Astrocyte of the spinal cord (primary cell): ENCODE measurements at regions not wholly inside any gene's neighbourhood (a gene's known extent, or its start where the extent isn't known, plus 50 kb on each side); places are given as distances from the start of the nearest gene placed in this dataset.
"Not testable (repeated sequence)": the region's sequence is repeated elsewhere in the genome, so short reads cannot be mapped to it uniquely, and the experiment has no call there.

Experiments used
- DNase-seq: peaks from one replicate; pipeline ENCODE4 v3.0.0; 2011; ENCODE audit warnings: low read depth, low spot score
- H3K4me3 ChIP-seq: 2 replicates; pipeline ENCODE4 v1.5.1; 2011; ENCODE audit warnings: low read depth, mild to moderate bottlenecking, low read length, moderate library complexity
- in situ Hi-C: cut with HindIII; loops from 2 replicates; pipeline ENCODE4 v1.10.0; 2017; ENCODE audit warnings: low sequenced_read_pairs
- TF ChIP-seq, protein P1 (sequence below): IDR thresholded peaks from 2 replicates; pipeline ENCODE4 v1.5.1; 2012; ENCODE audit warnings: low read depth, mild to moderate bottlenecking, low read length, inconsistent platforms

DNA sequence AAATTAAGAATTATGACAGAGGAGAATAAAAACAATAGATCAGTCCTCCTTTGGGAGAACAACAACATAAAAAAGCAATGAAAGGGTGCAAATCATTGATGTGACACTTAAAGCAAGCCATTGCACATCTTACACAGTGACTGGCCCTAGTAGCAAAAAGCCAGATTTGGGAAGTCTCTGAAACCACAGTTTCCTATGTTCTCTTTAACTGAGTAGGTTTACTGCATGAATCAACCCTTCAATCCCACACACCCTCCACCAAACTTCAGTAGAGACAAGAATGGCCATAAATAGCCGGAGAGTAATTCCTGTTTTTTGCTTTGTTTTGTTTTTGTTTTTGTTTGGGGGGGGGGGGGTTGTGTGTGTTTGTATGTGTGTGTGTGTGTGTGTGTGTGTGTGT is 180.8 kb downstream of the VEGFC start:
- TF ChIP-seq, protein P1, sequence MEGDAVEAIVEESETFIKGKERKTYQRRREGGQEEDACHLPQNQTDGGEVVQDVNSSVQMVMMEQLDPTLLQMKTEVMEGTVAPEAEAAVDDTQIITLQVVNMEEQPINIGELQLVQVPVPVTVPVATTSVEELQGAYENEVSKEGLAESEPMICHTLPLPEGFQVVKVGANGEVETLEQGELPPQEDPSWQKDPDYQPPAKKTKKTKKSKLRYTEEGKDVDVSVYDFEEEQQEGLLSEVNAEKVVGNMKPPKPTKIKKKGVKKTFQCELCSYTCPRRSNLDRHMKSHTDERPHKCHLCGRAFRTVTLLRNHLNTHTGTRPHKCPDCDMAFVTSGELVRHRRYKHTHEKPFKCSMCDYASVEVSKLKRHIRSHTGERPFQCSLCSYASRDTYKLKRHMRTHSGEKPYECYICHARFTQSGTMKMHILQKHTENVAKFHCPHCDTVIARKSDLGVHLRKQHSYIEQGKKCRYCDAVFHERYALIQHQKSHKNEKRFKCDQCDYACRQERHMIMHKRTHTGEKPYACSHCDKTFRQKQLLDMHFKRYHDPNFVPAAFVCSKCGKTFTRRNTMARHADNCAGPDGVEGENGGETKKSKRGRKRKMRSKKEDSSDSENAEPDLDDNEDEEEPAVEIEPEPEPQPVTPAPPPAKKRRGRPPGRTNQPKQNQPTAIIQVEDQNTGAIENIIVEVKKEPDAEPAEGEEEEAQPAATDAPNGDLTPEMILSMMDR, result no peak
- no peak overlapping the region for H3K4me3 ChIP-seq
- no peak for DNase-seq
- in situ Hi-C loops, result no loop called here

DNA sequence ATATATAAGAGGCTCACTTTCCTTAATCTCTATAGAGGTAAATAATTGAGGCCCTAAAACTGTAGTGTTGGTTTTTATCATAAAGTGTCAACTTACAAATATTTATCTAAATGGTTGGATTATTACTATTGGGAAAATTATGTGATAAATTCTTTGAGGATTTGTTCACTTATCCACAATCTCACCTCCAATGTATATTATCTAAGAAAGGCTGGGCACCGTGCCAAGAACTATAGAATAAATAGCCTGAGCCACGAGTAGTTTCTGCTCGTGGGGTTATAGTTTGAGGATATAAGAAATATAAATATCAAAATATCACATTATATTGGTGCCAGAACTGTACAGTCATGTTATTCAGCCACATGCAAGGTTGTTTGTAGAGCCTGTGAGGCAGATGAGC is 177.9 kb downstream of the VEGFC start:
- no peak overlapping the region for H3K4me3 ChIP-seq
- DNase-seq, result no peak
- in situ Hi-C loops, result no loop called here
- TF ChIP-seq, protein P1, result no peak

DNA sequence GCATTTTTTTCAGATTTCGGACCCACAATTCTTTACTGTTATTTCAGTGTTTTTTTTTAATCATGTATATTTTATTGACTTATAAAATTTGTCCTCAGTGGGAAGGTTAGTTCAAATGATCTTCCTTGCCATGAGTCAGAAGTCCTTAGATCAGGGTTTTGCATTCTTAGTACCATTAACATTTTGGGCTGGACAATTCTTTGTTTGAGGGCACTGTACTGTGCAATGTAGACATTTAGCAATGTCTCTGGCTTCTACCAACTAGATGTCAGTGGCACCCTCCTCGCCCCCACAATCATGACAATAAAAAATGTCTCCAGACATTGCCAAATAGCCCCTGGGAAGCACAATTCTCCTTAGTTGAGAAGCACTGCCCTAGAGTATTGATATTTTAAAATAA is 176.6 kb downstream of the VEGFC start:
- in situ Hi-C loops, result no loop called here
- no peak for DNase-seq
- H3K4me3 ChIP-seq, result no peak overlapping the region
- TF ChIP-seq, protein P1, result no peak

DNA sequence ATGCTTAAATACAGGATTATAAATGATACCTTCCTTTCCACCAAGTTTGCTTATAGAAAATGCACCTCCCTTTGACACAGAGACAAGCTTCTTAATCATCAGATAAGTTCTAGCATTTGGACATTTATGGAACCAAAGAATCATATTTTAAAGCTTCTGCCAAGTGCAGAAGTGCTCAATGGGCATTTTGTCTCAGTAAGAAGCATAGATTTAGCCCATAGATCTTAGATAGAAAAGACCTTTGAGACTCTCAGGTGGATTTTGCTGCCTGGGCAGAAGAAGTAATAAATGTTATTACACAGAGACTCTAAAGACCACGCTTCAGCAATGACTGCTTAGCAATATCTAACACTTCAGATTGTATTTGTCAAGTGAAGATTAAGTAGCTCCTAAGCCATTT is 174.6 kb downstream of the VEGFC start:
- TF ChIP-seq, protein P1, result no peak
- DNase-seq, result no peak
- no peak overlapping the region for H3K4me3 ChIP-seq
- in situ Hi-C loops, result no loop called here

DNA sequence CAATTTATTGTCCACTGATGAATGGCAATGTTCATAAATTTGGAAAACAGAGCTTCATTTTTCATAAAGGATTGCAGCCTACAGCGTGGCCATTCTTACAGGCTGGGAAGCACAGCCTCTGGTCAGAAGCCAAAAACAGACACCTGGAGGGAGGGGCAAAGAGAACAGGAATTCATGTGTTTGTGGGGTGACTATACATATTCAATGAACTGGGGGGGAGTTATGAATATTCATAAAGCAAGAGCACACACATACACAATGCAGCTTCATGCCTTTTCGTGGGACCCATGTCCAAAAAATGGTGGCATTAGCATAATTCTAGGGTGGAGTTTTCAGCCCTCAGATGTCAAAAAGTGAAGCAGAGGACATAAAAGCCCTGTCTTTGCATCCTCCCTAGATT is 173.3 kb downstream of the VEGFC start:
- TF ChIP-seq, protein P1, result no peak
- in situ Hi-C loops, result no loop called here
- H3K4me3 ChIP-seq, result no peak overlapping the region
- no peak for DNase-seq

DNA sequence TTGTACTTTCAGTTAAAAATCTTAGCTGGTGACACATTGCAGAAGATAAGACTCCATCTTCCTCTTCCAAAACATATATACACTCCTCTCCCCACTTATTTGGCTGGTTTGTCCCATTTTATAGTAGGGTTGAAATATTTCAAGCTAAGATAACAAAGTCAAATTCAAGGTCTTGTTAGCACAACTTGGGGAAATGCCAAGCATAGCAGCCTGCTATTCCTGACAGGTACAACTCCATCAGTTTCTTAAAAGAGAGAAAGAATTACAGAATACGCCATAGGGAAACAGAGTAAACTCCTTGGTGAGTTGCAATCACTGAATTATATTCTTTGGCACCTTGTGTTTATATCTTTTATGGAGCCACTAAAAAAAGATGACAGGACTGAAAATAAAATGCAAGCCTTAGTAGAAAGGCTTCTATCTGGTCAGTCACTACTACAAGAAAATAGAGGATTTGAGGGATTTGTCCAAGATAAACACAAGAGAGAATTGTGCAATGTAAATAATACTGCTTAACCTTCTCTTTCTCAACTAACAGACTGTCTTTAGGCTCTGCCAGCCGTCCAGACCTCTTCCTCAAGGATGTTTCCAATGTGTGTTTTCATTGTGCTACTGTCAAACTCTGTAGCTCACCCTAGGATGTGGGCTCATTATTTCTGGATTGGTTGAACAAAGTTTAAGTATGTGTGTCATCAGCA is 170.3 kb downstream of the VEGFC start:
- in situ Hi-C loops, result no loop called here
- DNase-seq, result peak; percentile 55
- no peak overlapping the region for H3K4me3 ChIP-seq
- TF ChIP-seq, protein P1, result no peak

DNA sequence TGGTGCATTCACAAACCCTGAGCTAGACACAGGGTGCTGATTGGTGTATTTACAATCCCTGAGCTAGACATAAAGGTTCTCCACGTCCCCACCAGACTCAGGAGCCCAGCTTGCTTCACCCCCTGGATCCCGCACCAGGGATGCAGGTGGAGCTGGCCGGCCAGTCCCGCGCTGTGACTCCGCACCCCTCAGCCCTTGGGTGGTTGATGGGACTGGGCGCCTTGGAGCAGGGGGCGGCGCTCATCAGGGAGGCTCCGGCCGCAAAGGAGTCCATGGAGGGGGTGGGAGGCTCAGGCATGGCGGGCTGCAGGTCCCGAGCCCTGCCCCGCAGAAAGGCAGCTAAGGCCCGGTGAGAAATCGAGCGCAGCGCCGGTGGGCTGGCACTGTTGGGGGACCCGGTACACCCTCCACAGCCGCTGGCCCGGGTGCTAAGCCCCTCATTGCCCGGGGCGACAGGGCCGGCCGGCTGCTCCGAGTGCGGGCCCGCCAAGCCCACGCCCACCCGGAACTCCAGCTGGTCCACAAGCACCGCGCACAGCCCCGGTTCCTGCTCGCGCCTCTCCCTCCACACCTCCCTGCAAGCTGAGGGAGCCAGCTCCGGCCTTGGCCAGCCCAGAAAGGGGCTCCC is 167.6 kb downstream of the VEGFC start:
- in situ Hi-C loops, DNase-seq, H3K4me3 ChIP-seq: not testable (repeated sequence)
